Right lobe of liver (tissue), 4 donors: ENCODE measurements at regions not wholly inside any gene's neighbourhood (a gene's known extent, or its start where the extent isn't known, plus 50 kb on each side); places are given as distances from the start of the nearest gene placed in this dataset.

Experiments
- CTCF ChIP-seq, 4 donors: fragments of 200-600 bp in 3 of 4; fragments of 450-650 bp in 1 of 4; IDR thresholded peaks; one replicate each; pipeline versions ENCODE4 v1.5.1 to v1.8.0; 2016 to 2022; ENCODE audit warnings: antibody characterized with exemption in 4 of 4, mild to moderate bottlenecking in 2 of 4
- POLR2A ChIP-seq: fragments of 450-650 bp; IDR thresholded peaks from one replicate; pipeline ENCODE4 v1.6.1; 2017; ENCODE audit warnings: antibody characterized with exemption, mild to moderate bottlenecking
- donor health status: DM: no; HTN: no; CAD: no.
- donor health status: DM: no; HTN: no; CAD: no.
- donor health status: DM: no; HTN: yes; CAD: no.

DNA sequence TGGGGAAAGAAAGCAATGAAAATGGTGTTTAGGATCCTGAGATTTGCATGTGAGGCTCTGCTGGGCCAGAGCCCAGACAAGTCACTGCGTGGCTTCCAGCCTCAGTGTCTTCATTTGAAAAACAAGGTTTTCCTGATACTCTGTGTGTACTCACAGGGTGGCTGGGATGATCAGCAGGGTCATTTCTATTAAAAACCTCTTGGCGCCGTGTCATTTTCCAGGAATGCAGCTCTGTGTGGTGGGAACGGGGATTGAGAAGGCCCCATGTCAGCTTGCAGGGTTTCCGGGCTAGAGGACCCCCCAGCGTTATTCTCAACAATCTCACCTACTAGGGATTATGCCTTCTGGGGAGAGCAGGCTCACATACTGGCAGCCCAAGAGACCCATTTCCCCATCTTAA is 73.5 kb downstream of the FOXL1 start:
- TF ChIP-seq CTCF (IDR thresholded peaks at IDR 0.05) (no peak), POLR2A (no peak)
